Activated T-cell treated with anti-CD3 and anti-CD28 coated beads, Interleukin-2, amount 50 U/mL, for 24 hours (primary cell): ENCODE measurements at regions not wholly inside any gene's neighbourhood (a gene's known extent, or its start where the extent isn't known, plus 50 kb on each side); places are given as distances from the start of the nearest gene placed in this dataset.
"Not testable (repeated sequence)": the region's sequence is repeated elsewhere in the genome, so short reads cannot be mapped to it uniquely, and the experiment has no call there.

Experiments
- DNase-seq: peaks from one replicate; pipeline ENCODE4 v3.0.0-alpha.2; 2020
- H3K27ac Mint-ChIP-seq: 2 replicates; pipeline ENCODE4 v1.8.0; 2020; ENCODE audit warnings: mild to moderate bottlenecking, mixed read lengths
- H3K27me3 Mint-ChIP-seq: 2 replicates; pipeline ENCODE4 v1.8.0; 2020; ENCODE audit warnings: mixed read lengths
- H3K36me3 Mint-ChIP-seq: 2 replicates; pipeline ENCODE4 v1.8.0; 2020; ENCODE audit warnings: low read depth, mixed read lengths
- H3K4me1 Mint-ChIP-seq: 2 replicates; pipeline ENCODE4 v1.8.0; 2020; ENCODE audit warnings: low read depth, mixed read lengths
- H3K4me3 Mint-ChIP-seq: 2 replicates; pipeline ENCODE4 v1.8.0; 2020; ENCODE audit warnings: mild to moderate bottlenecking, moderate library complexity, mixed read lengths
- H3K9me3 Mint-ChIP-seq: 2 replicates; pipeline ENCODE4 v1.8.0; 2020; ENCODE audit warnings: mixed read lengths

DNA sequence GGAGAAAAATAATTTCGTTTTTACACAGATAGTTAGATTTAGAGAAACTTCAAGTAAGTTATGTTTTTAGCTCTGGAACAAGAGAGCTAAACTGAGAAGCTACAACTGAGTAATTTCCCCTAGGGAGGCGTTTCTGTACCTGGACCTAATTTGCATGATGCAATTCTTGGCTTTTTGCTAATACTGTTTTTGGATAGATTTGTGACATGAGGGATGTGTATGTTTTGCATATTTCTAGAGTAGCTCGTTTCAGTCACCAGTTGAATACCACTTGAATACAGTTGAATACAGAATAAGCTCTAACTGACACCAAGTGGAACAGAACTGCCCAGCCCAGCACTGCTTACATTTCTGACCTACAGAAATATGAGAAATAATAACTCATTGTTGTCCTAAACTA, 1227.9 kb upstream of the SPRY2 start:
- Mint-ChIP-seq H3K4me1 (no peaks in the 10 kb centered on the region), H3K9me3 (peaks cover 17% of the 10 kb centered on the region), H3K27ac (no peak overlapping the region), H3K4me3 (no peak overlapping the region), H3K36me3 (no peaks in the 10 kb centered on the region), H3K27me3 (no peaks in the 10 kb centered on the region)
- no peak for DNase-seq

DNA sequence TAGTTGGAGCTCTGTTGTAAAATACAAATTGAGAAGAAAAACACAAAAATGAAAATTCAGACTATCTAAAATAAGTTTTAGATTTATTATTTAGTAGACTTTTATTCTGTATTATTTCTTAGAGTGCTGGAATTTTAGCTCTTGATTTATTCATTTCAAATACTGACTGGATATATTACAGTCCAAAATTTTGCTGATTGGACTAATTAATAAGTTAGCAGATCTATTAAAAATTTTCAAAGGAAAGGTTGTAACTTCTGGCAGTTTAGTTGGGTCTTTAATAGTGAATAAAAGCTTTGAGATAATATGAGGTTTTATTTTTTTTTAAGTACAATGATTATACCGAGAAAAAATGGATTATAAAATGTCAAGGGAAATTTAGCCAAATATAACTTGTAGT, 1224.9 kb upstream of the SPRY2 start:
- peaks cover 15% of the 10 kb centered on the region for H3K9me3 Mint-ChIP-seq
- no peak overlapping the region for H3K27ac Mint-ChIP-seq
- no peaks in the 10 kb centered on the region for H3K4me1 Mint-ChIP-seq
- no peaks in the 10 kb centered on the region for H3K27me3 Mint-ChIP-seq
- no peak for DNase-seq
- H3K36me3 Mint-ChIP-seq: no peaks in the 10 kb centered on the region
- H3K4me3 Mint-ChIP-seq: no peak overlapping the region

DNA sequence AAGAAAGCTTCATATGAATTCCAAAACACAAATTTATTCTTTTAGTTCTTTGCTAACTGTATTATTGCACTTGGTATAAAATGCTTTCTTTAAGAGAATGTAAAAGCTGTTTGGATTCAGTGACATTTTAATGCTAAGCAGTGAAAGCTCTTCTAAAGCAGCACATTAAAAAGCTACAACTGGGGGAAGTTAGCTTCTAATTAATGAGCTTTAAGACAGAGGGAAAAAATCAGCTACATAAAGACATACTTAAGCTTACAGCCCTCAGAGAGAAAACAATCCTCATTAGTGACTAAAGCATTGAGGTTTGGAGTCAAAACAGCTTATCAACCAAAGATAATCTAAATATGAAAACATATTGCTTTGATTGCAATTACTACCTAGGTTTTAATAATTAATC, 1222.2 kb upstream of the SPRY2 start:
- Mint-ChIP-seq H3K27ac (no peak overlapping the region), H3K36me3 (no peaks in the 10 kb centered on the region), H3K27me3 (no peaks in the 10 kb centered on the region), H3K9me3 (peaks cover 7% of the 10 kb centered on the region), H3K4me1 (no peaks in the 10 kb centered on the region), H3K4me3 (no peak overlapping the region)
- DNase-seq: no peak

DNA sequence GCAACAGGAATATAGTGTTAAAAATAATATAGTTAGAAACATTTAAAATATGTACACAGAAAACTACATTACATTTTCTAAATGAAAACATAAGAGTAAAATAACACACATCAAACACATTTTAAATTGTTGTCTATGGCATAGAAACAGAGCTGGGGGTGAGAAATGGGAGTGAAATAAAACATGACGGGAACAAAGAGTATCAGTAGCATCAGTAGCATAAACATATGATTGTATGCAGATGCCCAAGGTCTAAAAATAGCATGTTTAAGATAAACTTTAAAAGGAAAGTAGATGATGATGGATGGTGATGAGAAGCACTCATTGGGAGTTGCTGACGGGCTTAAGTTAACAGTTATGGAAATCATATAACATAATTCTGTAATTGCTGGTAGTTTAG, 1221.7 kb upstream of the SPRY2 start:
- H3K4me1 Mint-ChIP-seq: no peaks in the 10 kb centered on the region
- H3K27me3 Mint-ChIP-seq: no peaks in the 10 kb centered on the region
- H3K9me3 Mint-ChIP-seq: peaks cover 5% of the 10 kb centered on the region
- H3K27ac Mint-ChIP-seq: no peak overlapping the region
- no peaks in the 10 kb centered on the region for H3K36me3 Mint-ChIP-seq
- no peak for DNase-seq
- no peak overlapping the region for H3K4me3 Mint-ChIP-seq

DNA sequence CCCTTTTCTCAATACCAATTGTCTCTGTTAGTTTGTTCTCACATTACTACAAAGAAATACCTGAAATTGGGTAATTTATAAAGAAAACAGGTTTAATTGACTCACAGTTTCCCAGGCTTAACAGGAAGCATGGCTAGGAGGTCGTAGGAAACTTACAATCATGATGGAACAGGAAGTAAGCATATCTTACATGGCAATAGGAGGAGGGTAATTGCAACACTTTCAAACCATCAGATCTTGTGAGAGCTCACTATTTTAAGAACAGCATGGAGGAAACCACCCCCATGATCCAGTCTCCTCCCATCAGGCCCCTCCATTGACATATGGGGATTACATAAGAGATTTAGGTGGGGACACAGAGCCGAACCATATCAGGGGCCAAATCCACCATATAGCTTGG, 1210.1 kb upstream of the SPRY2 start:
- DNase-seq: no peak
- H3K9me3 Mint-ChIP-seq: peaks cover 25% of the 10 kb centered on the region
- no peaks in the 10 kb centered on the region for H3K4me1 Mint-ChIP-seq
- H3K27ac Mint-ChIP-seq: no peak overlapping the region
- H3K27me3 Mint-ChIP-seq: no peaks in the 10 kb centered on the region
- H3K4me3 Mint-ChIP-seq: no peak overlapping the region
- H3K36me3 Mint-ChIP-seq: no peaks in the 10 kb centered on the region

DNA sequence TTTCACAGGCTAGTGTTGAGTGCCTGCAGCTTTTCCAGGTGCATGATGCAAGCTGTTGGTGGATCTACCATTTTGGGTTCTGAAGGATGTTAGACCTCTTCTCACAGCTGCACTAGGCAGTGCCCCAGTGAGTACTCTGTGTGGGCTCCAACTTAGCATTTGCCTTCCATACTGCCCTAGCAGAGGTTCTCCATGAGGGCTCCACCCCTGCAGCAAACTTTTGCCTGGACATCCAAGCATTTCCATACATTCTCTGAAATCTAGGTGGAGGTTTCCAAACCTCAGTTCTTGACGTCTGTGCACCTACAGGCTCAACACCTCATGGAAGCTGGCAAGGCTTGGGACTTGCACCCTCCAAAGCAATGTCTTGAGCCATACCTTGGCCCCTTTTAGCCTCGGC, 1205.4 kb upstream of the SPRY2 start:
- not testable (repeated sequence) for H3K4me1 Mint-ChIP-seq, DNase-seq, H3K27ac Mint-ChIP-seq, H3K36me3 Mint-ChIP-seq, H3K27me3 Mint-ChIP-seq, H3K4me3 Mint-ChIP-seq
- H3K9me3 Mint-ChIP-seq: peaks cover 26% of the 10 kb centered on the region

DNA sequence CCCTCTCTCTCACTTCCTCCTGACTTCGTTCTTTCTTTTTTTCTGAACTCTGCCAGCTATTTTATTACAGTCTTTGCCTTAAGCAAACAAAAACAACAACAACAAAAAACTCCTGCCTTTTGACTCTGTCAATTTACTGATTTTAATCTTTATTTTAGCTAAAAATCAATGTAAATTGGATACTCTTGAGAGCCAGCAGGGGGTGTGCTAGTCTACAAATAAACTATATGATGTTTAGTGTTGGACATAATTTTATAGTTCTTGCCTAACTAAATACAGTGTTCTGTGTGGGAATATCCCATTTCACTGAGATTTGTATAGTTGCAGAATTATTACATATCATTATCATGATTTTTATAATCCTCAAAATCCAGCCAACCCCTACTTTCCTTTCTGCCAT, 1199.9 kb upstream of the SPRY2 start:
- no peak overlapping the region for H3K4me3 Mint-ChIP-seq
- DNase-seq: no peak
- H3K27me3 Mint-ChIP-seq: no peaks in the 10 kb centered on the region
- H3K36me3 Mint-ChIP-seq: no peaks in the 10 kb centered on the region
- H3K4me1 Mint-ChIP-seq: no peaks in the 10 kb centered on the region
- no peak overlapping the region for H3K27ac Mint-ChIP-seq
- H3K9me3 Mint-ChIP-seq: peaks cover 21% of the 10 kb centered on the region

DNA sequence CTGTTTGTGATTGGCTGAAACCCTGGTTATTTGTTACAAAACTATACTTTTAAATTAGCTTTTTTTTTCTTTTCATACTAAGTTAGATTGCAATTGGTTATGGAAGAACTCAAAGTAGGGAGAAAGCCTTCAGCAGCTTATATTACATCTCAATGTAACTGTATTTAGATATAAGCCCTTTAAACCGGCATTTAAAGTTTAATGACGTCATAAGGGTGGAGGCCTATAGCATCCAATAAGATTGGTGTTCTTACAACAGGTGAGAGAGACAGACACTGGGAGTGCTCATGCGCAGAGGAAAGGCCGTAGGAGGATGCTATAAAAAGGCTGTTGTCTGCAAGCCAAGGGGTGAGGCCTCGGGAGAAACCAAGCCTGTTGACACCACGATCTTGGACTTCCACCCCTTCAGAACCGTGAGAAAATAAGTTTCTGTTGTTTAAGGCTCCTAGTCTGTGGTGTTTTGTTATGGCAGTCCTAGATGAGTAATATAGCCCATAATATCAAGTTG, 1198.8 kb upstream of the SPRY2 start:
- no peak for DNase-seq
- Mint-ChIP-seq H3K4me1 (no peaks in the 10 kb centered on the region), H3K9me3 (peaks cover 15% of the 10 kb centered on the region), H3K27ac (no peak overlapping the region), H3K4me3 (no peak overlapping the region), H3K27me3 (no peaks in the 10 kb centered on the region), H3K36me3 (no peaks in the 10 kb centered on the region)

DNA sequence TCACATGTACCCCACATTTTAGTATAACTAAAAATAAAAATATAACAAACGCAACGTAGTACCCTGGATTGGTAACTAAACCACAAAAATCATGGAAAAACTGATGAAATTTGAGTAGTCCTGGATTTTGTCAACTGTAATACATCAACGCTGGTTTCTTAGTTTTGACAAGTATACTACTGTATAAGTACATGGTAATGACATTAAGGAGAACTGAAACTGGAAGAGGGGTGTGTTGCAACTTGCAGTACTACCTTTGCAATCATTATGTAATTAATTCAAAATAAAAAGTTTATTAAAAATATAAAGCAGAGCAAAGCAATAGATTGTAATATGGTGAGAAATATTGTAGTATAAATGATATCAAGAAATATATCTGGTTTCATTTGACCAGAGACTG, 1158.0 kb upstream of the SPRY2 start:
- H3K27me3 Mint-ChIP-seq: no peaks in the 10 kb centered on the region
- DNase-seq: no peak
- no peaks in the 10 kb centered on the region for H3K4me1 Mint-ChIP-seq
- H3K9me3 Mint-ChIP-seq: peaks cover 19% of the 10 kb centered on the region
- H3K27ac Mint-ChIP-seq: no peak overlapping the region
- no peaks in the 10 kb centered on the region for H3K36me3 Mint-ChIP-seq
- no peak overlapping the region for H3K4me3 Mint-ChIP-seq

DNA sequence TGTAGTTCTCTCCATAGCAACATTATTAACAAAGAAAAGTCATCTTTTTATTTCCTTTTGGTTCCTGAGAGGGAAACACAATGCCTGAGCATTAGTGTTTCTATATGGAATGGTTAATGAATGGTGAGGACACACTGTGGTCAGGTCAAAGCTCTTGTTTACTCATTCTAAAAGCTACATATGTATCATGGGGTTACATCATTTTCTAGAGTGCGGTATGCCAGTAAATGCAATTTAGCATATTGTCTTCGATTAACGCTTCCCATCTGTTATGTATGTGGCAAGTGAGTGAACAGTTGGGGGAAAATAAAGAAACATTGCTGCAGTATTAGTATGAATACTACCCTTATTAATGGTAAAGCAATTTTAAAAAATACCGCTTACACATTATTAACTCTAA, 1152.2 kb upstream of the SPRY2 start:
- Mint-ChIP-seq H3K4me1 (no peaks in the 10 kb centered on the region), H3K27me3 (no peaks in the 10 kb centered on the region), H3K36me3 (no peaks in the 10 kb centered on the region), H3K9me3 (peaks cover 17% of the 10 kb centered on the region), H3K27ac (no peak overlapping the region), H3K4me3 (no peak overlapping the region)
- DNase-seq: no peak

DNA sequence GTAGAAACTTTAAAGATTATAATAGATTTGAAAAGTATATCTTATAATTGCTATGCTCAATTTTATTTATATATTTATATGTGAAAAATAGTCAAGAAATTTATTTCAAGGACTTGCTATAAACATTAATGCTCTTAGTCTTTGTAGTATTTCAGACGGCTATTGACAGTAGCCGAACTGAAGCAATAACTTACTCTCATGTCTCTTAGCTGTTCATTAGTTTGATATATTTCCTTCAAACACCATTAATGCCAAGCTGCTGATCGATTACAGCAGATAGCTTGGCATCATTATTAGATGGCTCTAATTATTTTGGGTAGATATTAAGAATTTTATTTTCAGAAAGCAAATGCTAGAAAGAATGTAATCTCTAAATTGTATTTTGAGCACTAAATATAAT, 1151.5 kb upstream of the SPRY2 start:
- Mint-ChIP-seq H3K27me3 (no peaks in the 10 kb centered on the region), H3K4me3 (no peak overlapping the region), H3K36me3 (no peaks in the 10 kb centered on the region), H3K27ac (no peak overlapping the region), H3K9me3 (peaks cover 17% of the 10 kb centered on the region), H3K4me1 (no peaks in the 10 kb centered on the region)
- DNase-seq: no peak

DNA sequence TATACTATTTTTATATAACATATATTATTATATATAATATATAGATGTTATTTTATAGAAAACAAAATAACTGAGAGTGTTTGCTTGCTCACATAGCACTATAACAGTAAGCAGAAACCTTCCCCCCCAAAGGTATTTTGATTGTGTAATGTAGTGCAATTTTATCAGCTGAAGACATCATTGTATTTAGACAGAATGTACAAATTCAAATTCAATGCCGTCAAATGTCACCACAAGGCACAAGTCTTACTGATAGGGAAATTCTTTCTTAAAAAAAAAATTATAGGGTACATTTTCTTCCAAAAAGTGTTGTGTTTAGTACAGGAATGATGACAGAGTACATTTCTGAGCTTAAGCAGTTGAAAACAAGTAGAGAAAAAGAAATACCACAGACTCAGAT, 1147.1 kb upstream of the SPRY2 start:
- Mint-ChIP-seq H3K27ac (no peak overlapping the region), H3K9me3 (peaks cover 12% of the 10 kb centered on the region), H3K36me3 (no peaks in the 10 kb centered on the region), H3K4me1 (no peaks in the 10 kb centered on the region), H3K4me3 (no peak overlapping the region), H3K27me3 (no peaks in the 10 kb centered on the region)
- no peak for DNase-seq

DNA sequence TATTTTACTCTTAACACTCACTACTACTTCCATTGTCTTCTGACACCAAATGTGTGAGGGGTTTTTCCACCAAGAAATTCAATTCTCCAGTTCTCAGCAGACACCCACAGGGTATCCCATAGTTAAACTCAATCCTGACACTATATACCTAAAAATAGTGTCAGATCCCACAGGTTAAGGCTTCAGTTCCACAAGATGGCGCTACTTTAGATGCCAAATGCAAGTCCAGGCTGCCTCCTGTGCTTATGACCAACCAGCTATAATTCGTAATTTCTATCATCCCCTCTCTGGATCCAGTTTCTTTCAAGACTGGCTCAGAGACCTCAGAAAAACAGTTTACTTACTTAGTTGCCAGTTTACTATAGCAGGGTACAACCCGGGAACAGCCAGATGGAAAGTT, 1146.2 kb upstream of the SPRY2 start:
- no peaks in the 10 kb centered on the region for H3K36me3 Mint-ChIP-seq
- H3K4me1 Mint-ChIP-seq: no peaks in the 10 kb centered on the region
- no peaks in the 10 kb centered on the region for H3K27me3 Mint-ChIP-seq
- DNase-seq: no peak
- peaks cover 14% of the 10 kb centered on the region for H3K9me3 Mint-ChIP-seq
- no peak overlapping the region for H3K27ac Mint-ChIP-seq
- H3K4me3 Mint-ChIP-seq: no peak overlapping the region

DNA sequence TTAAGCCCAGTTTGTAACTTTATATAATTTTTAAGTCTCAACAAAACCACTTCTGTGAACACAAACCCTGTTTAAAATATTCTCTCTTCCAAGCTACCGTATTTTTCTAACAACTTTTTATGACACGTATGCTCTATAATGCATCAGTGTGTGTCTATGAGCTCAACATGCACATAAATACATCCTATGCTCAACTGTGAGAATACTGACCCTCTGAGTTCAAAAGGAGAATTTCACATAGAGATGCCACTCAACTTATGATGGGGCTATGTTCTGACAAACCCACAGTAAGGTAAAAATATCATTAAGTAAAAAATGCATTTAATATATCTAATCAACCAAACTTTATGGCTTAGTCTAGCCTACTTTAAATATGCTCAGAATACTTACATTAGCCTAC, 1139.7 kb upstream of the SPRY2 start:
- DNase-seq: no peak
- no peaks in the 10 kb centered on the region for H3K27me3 Mint-ChIP-seq
- no peaks in the 10 kb centered on the region for H3K4me1 Mint-ChIP-seq
- H3K9me3 Mint-ChIP-seq: peaks cover 20% of the 10 kb centered on the region
- H3K27ac Mint-ChIP-seq: no peak overlapping the region
- no peaks in the 10 kb centered on the region for H3K36me3 Mint-ChIP-seq
- H3K4me3 Mint-ChIP-seq: no peak overlapping the region

DNA sequence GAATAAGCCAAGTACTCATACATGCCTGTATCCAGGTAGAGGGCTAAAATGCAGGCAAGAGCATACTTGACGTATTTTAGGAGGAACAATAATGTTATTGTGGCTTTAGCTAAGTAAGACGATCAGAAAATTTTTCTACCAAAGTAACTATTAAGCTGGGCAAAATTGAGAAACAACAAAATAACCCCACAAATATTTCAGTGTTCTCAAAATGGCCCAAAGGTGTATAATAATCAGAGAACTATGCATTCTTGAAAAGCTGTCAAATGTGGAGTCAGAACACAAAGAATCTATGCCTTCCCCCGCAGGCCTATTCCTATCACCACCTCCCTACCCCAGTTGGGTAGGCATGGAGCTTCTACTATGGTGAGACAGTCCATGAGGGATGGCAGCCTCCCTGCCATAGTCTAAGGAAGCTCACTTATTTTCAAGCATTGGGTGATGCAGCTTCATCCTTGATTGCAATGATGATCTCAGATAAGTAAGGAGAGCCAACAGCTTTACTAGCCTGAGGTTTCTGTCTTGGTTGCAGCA, 1132.5 kb upstream of the SPRY2 start:
- Mint-ChIP-seq H3K27me3 (no peaks in the 10 kb centered on the region), H3K36me3 (no peaks in the 10 kb centered on the region), H3K27ac (no peak overlapping the region), H3K4me1 (no peaks in the 10 kb centered on the region), H3K4me3 (no peak overlapping the region), H3K9me3 (peaks cover 17% of the 10 kb centered on the region)
- no peak for DNase-seq

DNA sequence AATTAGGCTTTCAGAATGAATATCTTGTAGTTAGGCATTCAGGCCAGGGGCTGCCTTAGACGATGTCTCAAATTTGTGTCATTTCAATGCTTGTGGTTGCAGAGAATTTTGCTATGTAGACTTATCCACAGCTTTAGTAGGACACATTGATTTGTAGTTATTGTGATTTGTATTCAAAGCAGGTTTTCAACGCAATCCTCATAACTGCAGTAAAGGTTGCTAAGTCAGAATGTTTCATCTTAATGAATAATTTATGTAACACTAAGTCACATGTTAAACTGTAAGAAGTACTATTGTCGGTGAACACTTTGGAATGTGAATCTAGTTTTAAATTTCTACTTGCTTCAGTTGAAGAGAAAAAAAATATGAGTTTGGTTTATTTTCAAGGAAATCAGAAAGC, 1117.2 kb upstream of the SPRY2 start:
- no peaks in the 10 kb centered on the region for H3K36me3 Mint-ChIP-seq
- H3K9me3 Mint-ChIP-seq: peaks cover 9% of the 10 kb centered on the region
- H3K4me3 Mint-ChIP-seq: no peak overlapping the region
- no peak overlapping the region for H3K27ac Mint-ChIP-seq
- DNase-seq: no peak
- H3K4me1 Mint-ChIP-seq: no peaks in the 10 kb centered on the region
- H3K27me3 Mint-ChIP-seq: no peaks in the 10 kb centered on the region
